GM21576 (cell line): ENCODE measurements at regions not wholly inside any gene's neighbourhood (a gene's known extent, or its start where the extent isn't known, plus 50 kb on each side); places are given as distances from the start of the nearest gene placed in this dataset.

ENCODE experiments used
- ATAC-seq: cut with Tn5 transposase; IDR thresholded peaks from one replicate; pipeline ENCODE4 v1.9.1; 2021; ENCODE audit warnings: mild to moderate bottlenecking, moderate library complexity; ENCODE audit not compliant: unreplicated experiment

DNA sequence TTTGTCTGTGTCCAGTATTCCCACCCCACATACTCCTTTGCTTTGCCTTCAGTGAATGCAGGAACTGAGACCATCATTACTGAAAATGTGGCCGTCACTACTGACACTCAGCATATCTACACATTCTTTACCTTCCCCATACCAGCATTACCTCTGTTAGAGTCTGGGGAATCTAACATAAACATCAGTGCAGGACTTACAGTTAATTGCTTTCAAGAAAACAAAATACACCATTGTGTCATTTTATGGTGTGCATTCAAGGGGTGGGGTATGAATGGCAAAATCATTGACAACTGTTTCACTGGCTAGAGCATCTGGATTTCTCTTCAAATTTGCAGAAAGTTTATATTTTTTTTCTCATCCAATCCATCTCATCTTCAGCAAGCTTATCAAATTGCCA is 731.4 kb upstream of the RIOK2 start:
- no peak for ATAC-seq

DNA sequence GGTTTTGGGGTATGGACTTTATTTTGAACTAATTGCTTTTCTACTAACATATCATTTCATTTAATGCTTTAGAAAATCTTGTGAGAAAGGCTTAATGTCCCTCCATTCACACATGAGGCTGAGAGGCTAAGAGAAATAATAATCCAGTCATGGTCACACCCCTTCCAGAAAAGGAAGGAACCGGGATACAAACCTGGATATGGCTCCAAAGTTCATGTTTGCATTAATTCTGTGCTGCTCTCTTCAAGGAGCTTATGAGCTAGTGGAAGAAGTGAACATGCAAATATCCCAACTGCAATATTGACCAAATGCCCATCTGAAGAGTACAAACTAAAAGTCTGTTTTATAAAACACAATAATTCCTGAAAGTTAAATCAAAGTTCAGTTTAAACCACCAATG is 732.1 kb upstream of the RIOK2 start:
- ATAC-seq = no peak

DNA sequence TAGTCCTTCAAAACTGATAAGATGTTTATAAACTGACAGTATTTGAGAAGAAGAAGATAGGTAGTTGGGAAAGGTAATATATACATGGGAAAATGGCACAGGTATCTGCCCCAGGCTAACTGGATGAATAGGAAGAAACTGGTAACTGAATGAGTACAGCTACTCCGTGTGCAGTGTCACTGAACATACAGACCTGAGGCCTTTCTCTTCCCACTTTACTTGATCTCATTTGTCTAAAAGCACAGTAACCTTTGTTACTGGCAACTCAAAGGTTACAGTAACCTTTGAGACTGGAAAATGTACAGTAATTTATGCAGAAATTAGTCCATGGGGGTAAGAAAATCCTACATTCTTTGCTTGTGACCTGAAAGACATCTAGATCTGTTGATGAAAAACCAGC is 735.0 kb upstream of the RIOK2 start:
- no peak for ATAC-seq

DNA sequence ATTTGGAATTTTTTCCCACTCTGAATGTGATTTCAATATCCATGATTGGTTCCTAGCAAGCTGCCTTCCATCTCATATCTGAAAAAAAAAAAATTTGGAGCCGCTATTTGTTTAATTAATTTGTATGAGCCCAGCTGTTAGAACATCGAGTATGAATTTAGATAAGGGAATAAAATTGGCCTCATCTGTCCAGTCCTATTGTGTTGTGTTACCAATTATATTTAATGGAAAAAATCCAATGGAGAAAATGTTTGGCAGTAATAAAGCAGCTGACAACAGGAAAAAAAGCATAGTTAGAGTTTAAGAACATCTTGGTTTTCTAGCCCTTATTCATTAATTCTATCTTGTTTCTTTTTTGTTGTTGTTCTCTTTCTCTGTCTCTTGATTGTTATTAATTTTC is 735.6 kb upstream of the RIOK2 start:
- ATAC-seq = no peak

DNA sequence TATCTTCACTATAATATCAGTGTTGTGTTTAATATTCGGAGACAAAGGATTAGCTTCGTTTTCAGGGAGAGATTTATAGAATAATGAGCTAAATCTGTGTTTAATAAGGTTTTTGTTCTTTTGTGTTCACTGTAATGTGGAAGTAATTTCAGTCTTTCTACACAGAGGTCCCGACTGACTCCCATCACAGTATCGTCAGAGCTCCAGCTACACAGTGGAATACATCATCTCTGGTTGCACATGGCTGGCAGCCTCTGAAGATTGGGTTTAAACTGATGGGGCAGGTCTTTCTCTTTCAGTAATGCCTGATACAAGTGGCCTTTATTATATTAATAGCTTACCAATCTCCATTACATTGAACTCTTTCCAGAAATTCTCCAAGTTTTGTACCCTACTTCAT is 736.7 kb upstream of the RIOK2 start:
- ATAC-seq = no peak

DNA sequence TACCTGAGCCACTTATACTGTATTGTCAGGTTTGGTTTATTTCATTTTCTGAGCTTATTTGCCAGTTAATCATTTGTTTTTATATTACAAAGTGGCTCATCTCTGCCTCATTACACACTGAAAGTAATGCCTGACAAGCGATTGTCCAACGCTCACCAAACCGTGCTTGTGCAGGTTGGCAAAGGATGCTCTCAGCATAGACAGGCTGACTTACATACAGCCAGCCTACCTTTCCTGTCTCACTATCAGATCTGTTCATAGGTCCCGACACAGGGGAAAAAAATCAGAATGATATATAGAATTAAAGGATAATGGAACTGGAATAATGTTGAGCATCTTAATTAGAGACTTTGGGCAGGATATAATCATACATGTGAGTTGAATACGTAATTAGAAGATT is 739.7 kb upstream of the RIOK2 start:
- no peak for ATAC-seq

DNA sequence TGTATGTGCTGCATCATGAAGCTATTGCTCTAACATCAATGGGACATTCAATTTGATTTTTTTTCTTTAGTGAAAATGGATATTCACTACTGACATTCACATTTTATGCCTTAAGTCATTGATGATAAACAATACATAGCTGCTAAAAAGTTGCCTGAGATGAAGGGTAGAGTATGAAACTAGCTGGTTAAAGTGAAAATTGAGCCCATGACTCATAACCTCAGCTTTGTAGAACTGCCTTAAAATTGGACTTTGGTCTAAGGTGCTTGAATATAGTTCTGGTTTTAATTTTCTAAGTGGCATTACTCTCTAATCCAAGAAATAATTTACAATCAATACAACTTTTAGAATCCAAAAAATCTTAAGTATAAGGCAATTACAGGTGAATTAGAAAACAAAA is 740.4 kb upstream of the RIOK2 start:
- ATAC-seq = no peak

DNA sequence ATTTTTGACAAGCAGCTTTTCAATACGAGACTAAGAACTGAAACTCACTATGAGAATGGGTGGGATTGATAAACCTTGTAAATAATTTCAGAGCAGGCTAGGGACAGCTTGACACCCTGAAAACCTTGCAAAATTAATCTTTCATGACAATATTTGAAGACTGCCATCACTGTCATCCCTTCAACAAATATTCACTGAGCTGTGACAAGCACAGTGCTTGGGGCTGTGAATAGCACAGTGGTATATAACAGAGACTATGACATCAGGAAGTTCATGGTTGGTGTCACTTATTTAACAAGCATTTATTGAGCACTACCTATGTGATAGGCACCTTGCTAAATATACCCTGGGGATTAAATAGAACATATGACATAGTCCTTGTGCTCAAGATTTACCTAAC is 741.0 kb upstream of the RIOK2 start:
- no peak for ATAC-seq

DNA sequence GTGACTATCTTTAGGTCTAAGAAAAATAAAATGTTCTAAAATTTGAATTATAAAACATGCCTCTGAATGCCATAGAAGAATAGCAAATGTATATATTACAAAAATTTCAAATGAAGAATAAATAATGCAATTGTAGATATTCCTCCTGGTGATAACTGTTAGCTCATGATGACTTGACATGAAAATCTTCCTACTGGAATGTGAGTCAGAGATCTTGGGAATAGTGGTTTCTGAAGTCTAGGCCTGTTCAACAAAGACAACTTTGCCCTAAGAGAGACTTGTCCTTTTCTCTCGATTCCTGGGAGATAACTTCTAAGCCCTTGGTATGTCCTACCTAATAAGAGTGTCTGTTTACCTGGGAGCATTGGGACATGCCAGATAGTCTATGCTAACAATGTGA is 746.3 kb upstream of the RIOK2 start:
- no peak for ATAC-seq

DNA sequence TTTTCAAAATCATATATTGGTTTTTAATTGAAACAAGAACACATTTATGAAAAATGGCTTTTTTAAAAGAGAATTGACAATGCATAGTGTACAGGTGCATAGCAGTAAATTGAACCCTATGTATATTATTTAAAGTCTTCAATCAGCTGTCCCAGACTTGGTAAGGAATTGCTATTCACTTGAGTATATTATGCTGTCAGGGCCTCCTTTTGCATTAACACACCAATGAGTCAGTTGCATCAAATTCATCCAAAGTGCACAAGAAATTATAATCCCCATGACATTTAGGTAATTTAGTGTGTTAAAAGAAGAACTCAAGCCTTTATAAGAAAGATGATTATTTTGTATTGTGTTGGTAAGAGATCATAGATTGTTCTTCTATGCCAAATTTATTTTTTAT is 748.8 kb upstream of the RIOK2 start:
- ATAC-seq = no peak

DNA sequence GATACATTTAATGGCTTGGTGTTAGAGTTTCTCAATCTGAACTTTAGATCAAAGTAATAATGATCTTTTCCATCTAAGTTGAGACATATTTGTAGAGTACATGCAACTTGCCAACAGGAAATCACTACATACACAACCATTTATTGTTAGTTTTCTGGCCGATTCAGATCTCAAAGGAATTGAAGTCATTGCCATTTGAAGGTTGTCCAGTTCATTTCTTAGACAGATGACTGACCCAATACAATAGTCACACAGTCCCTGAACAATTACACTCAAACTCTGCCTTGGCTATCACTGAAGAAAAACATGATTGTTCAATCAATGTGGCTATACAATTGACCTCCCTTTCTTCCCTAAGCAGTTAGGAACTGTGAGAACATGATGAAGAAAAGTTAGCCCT is 753.2 kb upstream of the RIOK2 start:
- ATAC-seq = no peak

DNA sequence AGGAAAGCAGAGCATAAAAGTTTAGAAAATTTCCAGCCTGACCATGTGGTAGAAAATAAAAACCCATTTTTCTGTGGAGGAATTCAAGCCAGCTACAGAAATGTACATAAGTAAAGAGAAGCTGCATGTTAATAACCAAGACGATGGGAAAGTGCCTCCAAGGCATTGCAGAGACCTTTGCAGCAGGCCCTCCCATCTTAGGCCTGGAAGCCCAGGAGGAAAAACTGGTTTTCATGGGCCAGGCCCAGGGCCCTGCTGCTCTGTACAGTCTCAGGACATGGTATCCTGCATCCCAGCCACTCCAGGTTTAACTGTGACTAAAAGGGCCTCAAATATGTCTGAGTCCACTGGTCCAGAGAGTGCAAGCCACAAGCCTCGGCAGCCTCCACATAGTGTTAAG is 754.8 kb upstream of the RIOK2 start:
- no peak for ATAC-seq

DNA sequence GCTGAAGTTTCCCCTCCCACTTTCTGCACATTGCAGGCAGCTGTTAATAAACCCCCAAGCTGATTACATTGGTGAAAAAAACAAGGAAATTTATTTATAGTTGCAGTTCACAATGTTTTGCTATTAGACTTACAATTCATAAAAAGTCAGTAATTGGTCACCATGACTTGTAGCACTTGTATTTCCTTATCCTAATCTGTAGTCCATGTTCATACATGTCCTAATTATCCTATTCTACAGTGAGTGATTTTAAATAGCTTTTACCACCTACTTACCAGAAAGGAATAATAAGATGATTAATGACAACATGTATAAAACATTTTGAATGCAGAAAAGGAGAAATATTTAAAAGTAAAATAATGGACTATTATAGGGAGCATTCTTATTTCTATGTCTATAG is 760.0 kb upstream of the RIOK2 start:
- ATAC-seq = no peak

DNA sequence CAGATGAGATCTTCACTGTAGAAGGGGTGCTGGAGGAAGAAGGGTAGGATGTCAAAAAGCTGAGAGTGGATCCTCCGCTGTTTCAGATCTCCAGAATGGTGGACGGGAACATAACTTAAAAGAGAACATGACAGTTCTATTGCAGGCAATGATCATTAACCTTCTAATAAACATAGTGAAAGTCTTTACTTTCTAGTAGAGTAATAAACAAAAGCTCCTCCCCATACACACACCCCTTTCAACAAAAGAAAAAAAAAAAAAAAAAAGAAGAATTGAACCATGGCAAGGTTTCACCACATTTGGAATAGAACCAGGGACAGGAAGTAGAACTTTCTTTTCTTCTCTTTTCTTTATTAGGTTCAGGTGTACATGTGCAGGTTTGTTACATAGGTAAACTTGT is 768.1 kb upstream of the RIOK2 start:
- no peak for ATAC-seq

DNA sequence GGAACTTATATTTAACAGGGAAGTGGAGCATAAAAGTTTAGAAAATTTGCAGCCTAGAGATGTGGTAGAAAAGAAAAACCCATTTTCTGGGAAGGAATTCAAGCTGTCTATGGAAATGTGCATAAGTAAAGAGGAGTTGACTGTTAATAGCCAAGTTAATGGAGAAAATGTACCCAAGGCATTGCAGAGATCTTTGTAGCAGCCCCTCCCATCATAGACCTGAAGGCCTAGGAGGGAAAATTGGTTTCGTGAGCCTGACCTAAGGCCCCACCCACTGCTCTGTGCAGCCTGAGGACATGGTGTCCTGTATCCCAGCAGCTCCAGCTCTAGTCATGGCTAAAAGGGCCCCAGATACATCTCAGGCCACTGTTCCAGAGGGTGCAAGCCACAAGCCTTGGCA is 772.4 kb upstream of the RIOK2 start:
- no peak for ATAC-seq

DNA sequence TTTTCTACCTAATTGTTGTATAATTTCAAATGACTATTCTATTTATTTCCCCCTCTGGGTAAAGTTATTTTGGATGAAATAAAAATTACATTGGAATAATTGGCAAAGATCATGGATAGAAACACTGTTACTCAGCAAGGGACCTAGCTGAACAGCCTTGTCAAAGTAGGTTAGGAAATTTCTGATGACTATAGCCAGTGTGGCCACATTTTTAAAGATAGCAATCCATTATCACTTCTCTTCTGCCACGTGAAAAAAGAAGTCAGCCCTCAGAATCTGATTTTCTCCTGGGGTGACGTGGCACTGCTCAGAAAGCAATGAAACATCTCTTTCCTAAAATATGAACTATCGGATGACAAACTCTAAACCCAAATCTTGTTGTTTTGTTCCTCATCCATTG is 784.2 kb upstream of the RIOK2 start:
- ATAC-seq = no peak

DNA sequence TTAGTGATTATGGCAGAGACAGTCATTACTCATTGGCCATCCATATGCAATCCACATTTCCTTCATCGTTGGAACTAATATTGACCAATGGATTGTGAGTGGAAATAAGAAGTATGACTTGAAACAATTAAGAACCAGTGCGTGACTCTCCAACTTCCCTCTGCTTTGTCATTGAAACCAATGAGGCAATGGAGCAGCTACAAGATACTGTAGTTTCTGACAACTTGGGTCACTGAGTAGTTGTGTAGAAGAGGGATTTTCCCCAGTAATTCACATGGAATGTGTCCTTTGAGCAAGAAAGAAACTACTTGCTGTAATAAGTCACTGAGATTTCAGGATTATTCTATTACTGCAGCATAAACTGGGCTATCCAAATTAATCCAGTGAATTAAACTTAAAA is 785.3 kb upstream of the RIOK2 start:
- no peak for ATAC-seq

DNA sequence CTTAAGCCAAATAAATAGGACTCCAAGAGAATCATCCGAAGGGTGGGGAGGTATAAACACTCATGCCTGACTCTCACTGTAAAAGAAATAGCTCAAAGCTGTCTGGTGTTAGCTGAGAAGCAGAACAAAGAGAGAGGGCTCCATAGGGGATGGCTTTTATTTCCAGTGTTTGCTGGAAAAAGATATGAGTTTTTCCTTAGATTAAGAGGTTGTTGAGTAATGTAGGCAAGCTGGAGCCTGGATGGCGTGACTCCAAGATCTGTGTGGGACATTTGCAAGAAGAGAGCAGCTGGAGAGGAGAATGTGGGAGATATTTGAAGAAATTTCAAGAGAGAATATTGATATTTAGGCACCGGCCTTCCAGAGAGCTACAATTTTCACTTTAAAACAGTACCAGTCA is 793.7 kb upstream of the RGMB start:
- ATAC-seq = no peak

DNA sequence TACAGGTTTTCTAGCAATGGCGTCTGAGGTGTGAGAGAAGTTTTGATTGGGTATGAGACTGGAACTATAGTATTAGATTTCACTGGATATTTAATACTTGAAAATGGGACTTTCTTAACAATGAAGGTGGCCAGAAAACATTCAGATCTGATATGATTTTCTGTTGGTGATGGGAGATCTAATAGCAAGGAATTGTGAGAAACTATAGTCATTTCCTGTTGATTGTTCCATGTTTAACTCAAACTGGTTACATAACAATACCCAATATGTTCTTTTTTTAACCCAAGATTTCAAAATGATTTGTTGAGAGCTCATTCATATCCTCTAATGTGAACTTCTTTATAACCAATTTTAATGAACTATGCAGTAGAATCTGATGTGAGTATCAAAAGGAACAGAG is 793.2 kb upstream of the RGMB start:
- ATAC-seq = no peak

DNA sequence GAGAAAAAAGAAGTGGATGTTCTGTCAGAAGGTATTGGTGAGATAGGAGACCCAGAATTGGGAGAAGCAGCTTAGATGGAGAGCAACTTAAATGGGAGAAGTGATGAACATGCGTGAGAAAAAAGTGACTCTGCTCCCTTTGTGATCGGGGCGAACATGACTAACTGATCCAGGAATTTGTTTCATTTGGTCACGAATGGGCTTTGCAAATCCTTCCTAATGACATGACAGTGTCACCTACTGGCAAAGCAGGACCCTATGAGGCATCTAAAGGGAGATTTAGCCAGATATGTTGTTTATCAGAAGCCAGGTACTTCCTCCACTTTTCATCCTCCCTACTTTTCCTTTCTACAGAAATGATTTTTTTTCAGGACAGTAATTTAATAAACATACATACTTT is 787.4 kb upstream of the RGMB start:
- no peak for ATAC-seq

DNA sequence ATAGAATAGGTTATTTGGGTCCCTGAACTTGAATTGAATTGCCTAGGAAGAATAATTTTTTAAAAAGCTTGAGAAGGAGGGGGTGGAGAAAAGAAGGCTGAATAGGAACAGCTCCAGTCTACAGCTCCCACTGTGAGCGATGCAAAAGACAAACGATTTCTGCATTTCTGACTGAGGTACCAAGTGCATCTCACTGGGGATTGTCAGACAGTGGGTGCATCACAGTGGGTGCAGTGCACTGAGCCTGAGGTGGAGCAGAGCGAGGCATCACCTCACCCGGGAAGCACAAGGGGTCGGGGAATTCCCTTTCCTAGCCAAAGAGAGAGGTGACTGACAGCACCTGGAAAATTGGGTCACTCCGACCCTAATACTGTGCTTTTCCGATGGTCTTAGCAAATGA is 782.2 kb upstream of the RGMB start:
- ATAC-seq = no peak

DNA sequence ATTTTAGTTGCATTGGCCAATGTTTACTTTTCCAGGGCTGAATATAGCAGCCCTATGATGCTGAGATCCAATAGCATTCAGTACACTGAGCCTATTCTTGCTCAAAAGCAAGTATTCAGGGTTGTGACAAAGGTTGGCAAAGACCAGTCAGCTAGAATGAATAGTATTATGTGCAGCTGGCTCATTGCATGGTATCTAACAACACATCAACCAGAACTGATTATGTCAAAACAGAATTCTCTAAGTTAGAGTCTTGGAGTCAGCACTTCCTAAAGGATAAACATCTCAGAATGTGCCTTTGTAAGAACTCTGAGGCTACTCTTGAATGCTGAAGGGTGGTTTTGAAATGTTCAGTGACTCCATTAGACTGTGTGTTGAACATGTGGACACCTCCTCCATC is 774.5 kb upstream of the RGMB start:
- ATAC-seq = no peak

DNA sequence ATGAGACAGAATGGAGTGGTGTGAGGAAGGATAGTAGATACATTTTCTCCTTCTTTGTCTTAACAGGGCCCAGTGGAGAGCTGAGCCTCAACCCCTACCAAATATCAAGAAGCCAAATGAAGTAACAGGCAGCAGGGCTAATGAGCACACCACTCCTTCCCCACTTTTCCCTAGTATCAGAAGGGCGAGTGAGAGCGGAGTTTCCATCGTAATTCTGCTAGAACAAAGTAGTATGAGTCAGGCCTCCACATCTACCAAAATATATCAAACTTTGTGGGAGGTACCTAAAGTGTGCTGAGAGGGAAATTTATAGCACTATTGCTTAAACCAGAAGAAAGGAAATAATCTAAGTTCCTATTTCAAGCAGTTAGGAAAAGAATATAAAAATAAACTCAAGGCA is 769.0 kb upstream of the RGMB start:
- no peak for ATAC-seq

DNA sequence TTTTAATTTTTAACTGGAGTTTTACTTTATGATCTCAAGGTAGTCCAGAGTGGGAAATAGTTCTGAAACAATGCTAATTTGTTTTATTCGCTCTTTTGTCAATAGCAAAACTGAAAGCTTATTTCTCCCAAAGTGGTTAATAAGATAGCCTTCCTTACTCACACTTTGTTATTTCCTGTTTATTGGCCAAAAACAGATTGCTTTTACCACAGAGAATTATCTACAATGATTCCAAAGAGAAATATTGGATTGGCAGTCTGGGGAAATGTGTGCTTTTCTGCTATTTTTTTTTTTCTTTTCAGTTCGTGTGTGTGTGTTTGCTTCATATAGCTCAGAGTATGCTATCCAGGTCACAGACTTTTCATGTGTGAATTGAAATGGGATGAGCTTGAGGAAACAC is 756.7 kb upstream of the RGMB start:
- no peak for ATAC-seq
